AG04450 (cell line): ENCODE measurements at regions not wholly inside any gene's neighbourhood (a gene's known extent, or its start where the extent isn't known, plus 50 kb on each side); places are given as distances from the start of the nearest gene placed in this dataset.

Experiments used
- CTCF ChIA-PET: fragments of 300-600, 350-600 bp; formaldehyde crosslinking; extraction: SDS; loops from one replicate; lab custom pipeline; 2022; ENCODE audit warnings: antibody characterized with exemption, inconsistent platforms; lab: Charles Lee
- POLR2A ChIA-PET: fragments of 350-600 bp; formaldehyde crosslinking; extraction: SDS; loops from one replicate; lab custom pipeline; 2021; ENCODE audit warnings: antibody characterized with exemption, inconsistent platforms; lab: Yijun Ruan, JAX
- DNase-seq: peaks from one replicate; pipeline ENCODE4 v3.0.0-alpha.2; 2011; ENCODE audit warnings: low read depth, low spot score
- H3K27ac ChIP-seq: one replicate; pipeline ENCODE4 v1.5.1; 2012; ENCODE audit warnings: low read depth, low read length, control low read depth
- H3K27me3 ChIP-seq: one replicate; pipeline ENCODE4 v1.6.0; 2012; ENCODE audit warnings: low read length; ENCODE audit not compliant: control insufficient read depth, insufficient read depth
- H3K4me3 ChIP-seq: 2 replicates; pipeline ENCODE4 v1.5.1; 2011; ENCODE audit warnings: mild to moderate bottlenecking, low read depth, low read length, control low read depth
- H3K9me3 ChIP-seq: 2 replicates; pipeline ENCODE4 v1.5.1; 2012; ENCODE audit warnings: low read length; ENCODE audit not compliant: control insufficient read depth, insufficient read depth
- CTCF ChIP-seq: IDR thresholded peaks from 2 replicates; pipeline ENCODE4 v1.5.1; 2011; ENCODE audit warnings: low read depth, low read length, control low read depth, inconsistent platforms

- CTCF ChIA-PET = no interaction called here
- POLR2A ChIA-PET = no interaction called here
- DNase-seq = no peak
- H3K9me3 ChIP-seq = no peaks in the 10 kb centered on the region
- TF ChIP-seq CTCF = no peak
- no peak overlapping the region for H3K4me3 ChIP-seq
- no peak overlapping the region for H3K27ac ChIP-seq
- H3K27me3 ChIP-seq = no peaks in the 10 kb centered on the region
These were observed 99.1 kb upstream of the CHMP2B start for GRCh38 chr3:87128006-87128405.

GRCh38 chr3:87127281-87127680 lies 99.8 kb upstream of the CHMP2B start:
- no peaks in the 10 kb centered on the region for H3K27me3 ChIP-seq
- ChIA-PET POLR2A (no interaction called here), CTCF (no interaction called here)
- H3K27ac ChIP-seq = no peak overlapping the region
- no peak for TF ChIP-seq CTCF
- no peak overlapping the region for H3K4me3 ChIP-seq
- DNase-seq = no peak
- no peaks in the 10 kb centered on the region for H3K9me3 ChIP-seq

- H3K27me3 ChIP-seq = no peaks in the 10 kb centered on the region
- no peak for DNase-seq
- CTCF ChIA-PET = interaction anchor here (0.7 kb wide), 1 partner anchor 106 kb away, joined by 3 read pairs; no protein-coding TSS in a partner anchor
- TF ChIP-seq CTCF = no peak
- H3K9me3 ChIP-seq = no peaks in the 10 kb centered on the region
- POLR2A ChIA-PET = no interaction called here
- H3K27ac ChIP-seq = no peak overlapping the region
- no peak overlapping the region for H3K4me3 ChIP-seq
These were observed 100.8 kb upstream of the CHMP2B start for GRCh38 chr3:87126321-87126720.

GRCh38 chr3:87125116-87125515 lies 102.0 kb upstream of the CHMP2B start:
- no peaks in the 10 kb centered on the region for H3K9me3 ChIP-seq
- H3K4me3 ChIP-seq = no peak overlapping the region
- ChIA-PET POLR2A (no interaction called here), CTCF (no interaction called here)
- no peak for DNase-seq
- H3K27ac ChIP-seq = no peak overlapping the region
- H3K27me3 ChIP-seq = no peaks in the 10 kb centered on the region
- no peak for TF ChIP-seq CTCF

- ChIA-PET CTCF (no interaction called here), POLR2A (no interaction called here)
- DNase-seq = no peak
- Histone ChIP-seq H3K27ac (no peak overlapping the region), H3K9me3 (no peaks in the 10 kb centered on the region), H3K4me3 (no peak overlapping the region), H3K27me3 (no peaks in the 10 kb centered on the region)
- no peak for TF ChIP-seq CTCF
These were observed 104.3 kb upstream of the CHMP2B start for GRCh38 chr3:87122766-87123165.
